RWPE1 (cell line): ENCODE measurements at regions not wholly inside any gene's neighbourhood (a gene's known extent, or its start where the extent isn't known, plus 50 kb on each side); places are given as distances from the start of the nearest gene placed in this dataset.

Experiments used
- CTCF ChIA-PET: fragments of 350-600 bp; sonication (Branson Sonifier 250); formaldehyde crosslinking; extraction: SDS; loops from one replicate; lab custom pipeline; 2021; lab: Yijun Ruan, JAX
- POLR2A ChIA-PET: fragments of 400-600 bp; formaldehyde crosslinking; extraction: SDS; loops from one replicate; lab custom pipeline; 2020; ENCODE audit warnings: antibody characterized with exemption; ENCODE audit not compliant: low non-redundant PET; lab: Yijun Ruan, JAX
- DNase-seq: peaks from one replicate; pipeline ENCODE4 v3.0.0; 2012; ENCODE audit warnings: low spot score
- H3K27ac ChIP-seq: fragments of 450-650 bp; 2 replicates; pipeline ENCODE4 v1.5.1; 2017
- CTCF ChIP-seq: fragments of 450-650 bp; conservative IDR thresholded peaks from 2 replicates; pipeline ENCODE4 v1.5.1; 2017; ENCODE audit warnings: low read depth, mild to moderate bottlenecking

GRCh38 chr16:77624085-77624484 is 98.2 kb upstream of the NUDT7 start:
- ChIA-PET POLR2A (no interaction called here), CTCF (no interaction called here)
- no peak for TF ChIP-seq CTCF
- no peak overlapping the region for H3K27ac ChIP-seq
- DNase-seq: no peak

DNA sequence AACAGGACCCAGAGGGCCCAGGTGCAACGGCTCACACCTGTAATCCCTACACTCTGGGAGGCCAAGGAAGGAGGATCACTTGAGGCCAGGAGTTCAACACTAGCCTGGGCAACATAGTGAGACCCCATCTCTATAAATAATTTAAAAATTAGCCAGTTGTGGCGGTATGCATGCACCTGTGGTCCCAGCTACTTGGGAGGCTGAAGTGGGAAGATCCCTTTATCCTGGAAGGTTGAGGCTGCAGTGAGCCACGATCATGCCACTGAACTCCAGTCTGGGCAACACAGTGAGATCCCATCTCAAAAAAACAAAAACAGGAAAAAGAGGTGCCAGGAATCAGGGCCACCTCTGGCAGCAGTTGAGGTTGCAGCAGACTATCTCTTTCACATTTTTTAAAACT is 85.7 kb upstream of the NUDT7 start:
- POLR2A ChIA-PET: no interaction called here
- no peak for DNase-seq
- CTCF ChIA-PET: no interaction called here
- H3K27ac ChIP-seq: no peak overlapping the region
- no peak for TF ChIP-seq CTCF

DNA sequence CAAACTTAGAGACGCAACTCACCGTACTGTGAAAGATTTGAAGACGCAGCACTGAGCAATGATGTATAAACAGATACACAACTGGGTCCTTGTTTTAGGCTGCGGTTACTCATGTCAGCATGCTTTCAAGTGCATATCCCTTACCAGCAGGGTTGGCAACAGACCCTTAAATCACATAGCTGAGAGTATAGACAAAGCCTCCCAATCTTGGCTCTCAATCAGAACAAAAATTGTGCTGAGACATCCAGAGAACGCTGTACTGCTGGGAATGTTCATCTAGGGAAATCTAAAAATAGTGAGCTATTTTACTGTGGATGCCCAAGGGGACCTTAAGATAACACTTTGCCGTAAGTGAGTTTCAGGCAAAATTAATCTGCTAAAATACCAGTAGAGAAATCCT is 84.4 kb upstream of the NUDT7 start:
- DNase-seq: no peak
- CTCF ChIA-PET: no interaction called here
- TF ChIP-seq CTCF: no peak
- no peak overlapping the region for H3K27ac ChIP-seq
- POLR2A ChIA-PET: no interaction called here

DNA sequence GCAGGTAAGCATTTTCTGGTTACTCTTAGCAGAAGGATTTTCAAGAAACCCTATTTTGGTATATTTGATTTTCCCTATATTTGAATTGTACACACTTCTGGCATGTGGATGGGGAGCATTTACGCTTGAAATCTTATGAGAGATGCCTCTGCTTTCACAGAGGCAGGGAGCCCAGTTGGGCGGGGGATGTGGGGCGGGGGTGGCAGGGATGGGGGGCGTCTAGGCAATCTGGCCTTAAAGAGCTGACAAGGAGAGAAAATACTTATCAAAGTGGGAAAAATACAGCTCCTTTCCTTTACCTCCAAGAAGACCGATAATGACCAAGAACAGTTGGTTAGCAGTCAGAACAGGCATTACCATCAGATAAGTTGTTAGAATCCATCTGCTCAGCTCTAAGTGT is 79.1 kb upstream of the NUDT7 start:
- CTCF ChIA-PET: no interaction called here
- POLR2A ChIA-PET: no interaction called here
- no peak for TF ChIP-seq CTCF

DNA sequence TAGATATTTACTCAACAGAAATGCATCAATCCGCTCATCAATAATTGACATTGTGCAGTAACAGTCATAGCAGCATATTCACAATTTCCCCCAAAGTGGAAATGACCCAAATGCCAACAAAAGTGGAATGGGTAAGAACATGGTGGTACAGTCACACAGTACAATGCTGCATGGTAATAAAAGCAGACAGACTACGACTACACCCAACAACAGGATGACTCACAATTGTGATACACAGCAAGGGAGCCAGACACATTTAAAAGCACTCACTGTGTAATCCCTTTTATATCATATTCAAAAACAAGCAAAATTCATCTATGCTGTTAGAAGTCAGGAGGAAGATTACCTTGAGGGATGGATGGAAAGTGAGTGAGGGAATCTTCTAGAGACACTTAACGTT is 76.5 kb upstream of the NUDT7 start:
- no peak for DNase-seq
- H3K27ac ChIP-seq: no peak overlapping the region
- POLR2A ChIA-PET: no interaction called here
- CTCF ChIA-PET: no interaction called here
- TF ChIP-seq CTCF: no peak

More for the DNA sequence above, 79.1 kb upstream of the NUDT7 start:
- no peak overlapping the region for H3K27ac ChIP-seq
- DNase-seq: no peak

GRCh38 chr16:77647726-77648125 is 74.6 kb upstream of the NUDT7 start:
- POLR2A ChIA-PET: no interaction called here
- no peak for DNase-seq
- no peak overlapping the region for H3K27ac ChIP-seq
- CTCF ChIA-PET: no interaction called here
- TF ChIP-seq CTCF: no peak

DNA sequence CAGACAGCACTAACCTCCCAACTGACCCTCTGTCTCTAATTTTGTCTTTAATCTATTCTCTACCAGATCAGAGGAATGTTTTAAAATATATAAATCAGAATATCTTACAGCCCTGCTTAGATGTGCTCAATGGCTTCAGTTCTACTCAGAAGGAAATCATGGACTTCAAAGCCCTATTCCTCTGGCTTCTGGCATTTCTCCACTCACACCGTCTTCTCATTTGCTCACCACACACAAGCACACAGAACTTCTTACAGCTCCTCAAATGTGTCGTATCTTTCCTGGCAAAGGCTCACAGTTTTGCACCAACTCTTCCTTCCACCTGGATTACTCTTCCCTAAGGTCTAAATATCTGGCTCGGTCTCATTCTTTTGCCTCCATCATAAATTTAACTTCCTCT is 71.6 kb upstream of the NUDT7 start:
- DNase-seq: no peak
- TF ChIP-seq CTCF: no peak
- H3K27ac ChIP-seq: no peak overlapping the region
- ChIA-PET CTCF (no interaction called here), POLR2A (no interaction called here)
